ENCODE measurements at regions not wholly inside any gene's neighbourhood (a gene's known extent, or its start where the extent isn't known, plus 50 kb on each side); places are given as distances from the start of the nearest gene placed in this dataset.
"Not testable (repeated sequence)": the region's sequence is repeated elsewhere in the genome, so short reads cannot be mapped to it uniquely, and the experiment has no call there.

- no peak for DNase-seq (ENCODE audit: low read depth in 2 of 2)
Measured at GRCh38 chr15:62907275-62907674, 135.3 kb upstream of the TPM1 start.

GRCh38 chr15:62908341-62908740 is 134.2 kb upstream of the TPM1 start:
- DNase-seq (ENCODE audit: low read depth in 2 of 2) = not testable (repeated sequence)

GRCh38 chr15:62909257-62909656 is 133.3 kb upstream of the TPM1 start:
- DNase-seq (ENCODE audit: low read depth in 2 of 2) = no peak

GRCh38 chr15:62912282-62912681 is 130.3 kb upstream of the TPM1 start:
- no peak for DNase-seq (ENCODE audit: low read depth in 2 of 2)

- DNase-seq (ENCODE audit: low read depth in 2 of 2) = no peak
Measured at GRCh38 chr15:62912808-62913207, 129.7 kb upstream of the TPM1 start.

- no peak for DNase-seq (ENCODE audit: low read depth in 2 of 2)
Measured at GRCh38 chr15:62913246-62913645, 129.3 kb upstream of the TPM1 start.

GRCh38 chr15:62914461-62915079 is 128.0 kb upstream of the TPM1 start:
- DNase-seq (ENCODE audit: low read depth in 2 of 2) = no peak

- no peak for DNase-seq (ENCODE audit: low read depth in 2 of 2)
Measured at GRCh38 chr15:62920682-62921502, 121.7 kb upstream of the TPM1 start.

GRCh38 chr15:62922514-62922913 is 120.0 kb upstream of the TPM1 start:
- no peak for DNase-seq (ENCODE audit: low read depth in 2 of 2)

- DNase-seq (ENCODE audit: low read depth in 2 of 2) = no peak
Measured at GRCh38 chr15:62925875-62926274, 116.7 kb upstream of the TPM1 start.

GRCh38 chr15:62927196-62927595 is 115.4 kb upstream of the TPM1 start:
- no peak for DNase-seq (ENCODE audit: low read depth in 2 of 2)

- DNase-seq (ENCODE audit: low read depth in 2 of 2) = no peak
Measured at GRCh38 chr15:62927836-62928235, 114.7 kb upstream of the TPM1 start.

GRCh38 chr15:62928242-62928999 is 114.1 kb upstream of the TPM1 start:
- no peak for DNase-seq (ENCODE audit: low read depth in 2 of 2)

GRCh38 chr15:62929000-62929357 is 113.6 kb upstream of the TPM1 start:
- DNase-seq (ENCODE audit: low read depth in 2 of 2) = no peak

- no peak for DNase-seq (ENCODE audit: low read depth in 2 of 2)
Measured at GRCh38 chr15:62931650-62932049, 110.9 kb upstream of the TPM1 start.

- no peak for DNase-seq (ENCODE audit: low read depth in 2 of 2)
Measured at GRCh38 chr15:62932436-62932835, 110.1 kb upstream of the TPM1 start.

- no peak for DNase-seq (ENCODE audit: low read depth in 2 of 2)
Measured at GRCh38 chr15:62933386-62933785, 109.2 kb upstream of the TPM1 start.

- no peak for DNase-seq (ENCODE audit: low read depth in 2 of 2)
Measured at GRCh38 chr15:62934236-62934971, 108.1 kb upstream of the TPM1 start.

GRCh38 chr15:62935300-62936081 is 107.1 kb upstream of the TPM1 start:
- DNase-seq (ENCODE audit: low read depth in 2 of 2) = no peak

- DNase-seq (ENCODE audit: low read depth in 2 of 2) = no peak
Measured at GRCh38 chr15:62938825-62939224, 103.7 kb upstream of the TPM1 start.

- no peak for DNase-seq (ENCODE audit: low read depth in 2 of 2)
Measured at GRCh38 chr15:62940093-62940754, 102.3 kb upstream of the TPM1 start.

All from stimulated activated CD8-positive, alpha-beta memory T cell treated with anti-CD3 and anti-CD28 coated beads, Interleukin-15, amount 100 ng/mL, for 4 hours (primary cell).